ENCODE measurements at regions not wholly inside any gene's neighbourhood (a gene's known extent, or its start where the extent isn't known, plus 50 kb on each side); places are given as distances from the start of the nearest gene placed in this dataset.

DNA sequence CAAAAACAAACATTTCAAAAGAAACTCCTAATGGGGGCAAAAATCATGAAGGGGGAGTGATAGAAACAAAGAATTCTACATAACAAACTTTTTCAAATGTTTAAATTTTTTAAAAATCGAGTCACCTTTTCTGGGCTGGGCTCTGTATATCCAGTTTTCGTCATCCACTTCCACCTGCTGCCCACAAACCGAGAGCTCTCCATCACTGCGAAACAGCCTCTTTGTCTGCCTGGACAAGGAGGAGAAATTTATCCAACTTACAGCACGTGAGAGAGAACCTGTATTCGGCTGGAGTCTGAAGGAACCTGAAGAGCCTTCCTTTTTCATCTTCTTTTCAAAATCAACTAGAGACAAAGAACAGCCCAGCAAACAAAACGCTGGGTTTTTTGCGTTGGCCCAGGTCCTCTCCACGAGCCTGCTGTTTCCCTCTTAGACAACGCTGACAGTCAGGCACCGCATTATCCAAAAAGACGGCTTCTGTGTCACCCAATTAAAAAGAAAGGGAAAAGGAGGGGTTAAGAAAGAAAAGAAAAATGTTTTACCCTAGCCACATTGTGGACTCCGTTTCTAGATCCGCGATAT is 72.4 kb upstream of the NHSL1 start:
- no peak for DNase-seq (ENCODE audit: low spot score in 2 of 2)
- no peak for TF ChIP-seq POLR2AphosphoS5 (IDR thresholded peaks at IDR 0.05)
- no peak for TF ChIP-seq POLR2A (IDR thresholded peaks at IDR 0.05)
- TF ChIP-seq, protein P1, sequence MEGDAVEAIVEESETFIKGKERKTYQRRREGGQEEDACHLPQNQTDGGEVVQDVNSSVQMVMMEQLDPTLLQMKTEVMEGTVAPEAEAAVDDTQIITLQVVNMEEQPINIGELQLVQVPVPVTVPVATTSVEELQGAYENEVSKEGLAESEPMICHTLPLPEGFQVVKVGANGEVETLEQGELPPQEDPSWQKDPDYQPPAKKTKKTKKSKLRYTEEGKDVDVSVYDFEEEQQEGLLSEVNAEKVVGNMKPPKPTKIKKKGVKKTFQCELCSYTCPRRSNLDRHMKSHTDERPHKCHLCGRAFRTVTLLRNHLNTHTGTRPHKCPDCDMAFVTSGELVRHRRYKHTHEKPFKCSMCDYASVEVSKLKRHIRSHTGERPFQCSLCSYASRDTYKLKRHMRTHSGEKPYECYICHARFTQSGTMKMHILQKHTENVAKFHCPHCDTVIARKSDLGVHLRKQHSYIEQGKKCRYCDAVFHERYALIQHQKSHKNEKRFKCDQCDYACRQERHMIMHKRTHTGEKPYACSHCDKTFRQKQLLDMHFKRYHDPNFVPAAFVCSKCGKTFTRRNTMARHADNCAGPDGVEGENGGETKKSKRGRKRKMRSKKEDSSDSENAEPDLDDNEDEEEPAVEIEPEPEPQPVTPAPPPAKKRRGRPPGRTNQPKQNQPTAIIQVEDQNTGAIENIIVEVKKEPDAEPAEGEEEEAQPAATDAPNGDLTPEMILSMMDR (IDR thresholded peaks at IDR 0.05): no peak
- no peak for TF ChIP-seq EP300 (IDR thresholded peaks at IDR 0.05)
- no peaks in the 10 kb centered on the region for H3K27me3 ChIP-seq
- H3K36me3 ChIP-seq: no peaks in the 10 kb centered on the region
- H3K4me3 ChIP-seq: peak overlapping the region; percentile 48
- 33% methylated on average over 15 of the region's 15 CpGs for WGBS
- no peaks in the 10 kb centered on the region for H3K9me3 ChIP-seq
- peaks cover 17% of the 10 kb centered on the region for H3K4me1 ChIP-seq
- H3K27ac ChIP-seq: no peak overlapping the region

DNA sequence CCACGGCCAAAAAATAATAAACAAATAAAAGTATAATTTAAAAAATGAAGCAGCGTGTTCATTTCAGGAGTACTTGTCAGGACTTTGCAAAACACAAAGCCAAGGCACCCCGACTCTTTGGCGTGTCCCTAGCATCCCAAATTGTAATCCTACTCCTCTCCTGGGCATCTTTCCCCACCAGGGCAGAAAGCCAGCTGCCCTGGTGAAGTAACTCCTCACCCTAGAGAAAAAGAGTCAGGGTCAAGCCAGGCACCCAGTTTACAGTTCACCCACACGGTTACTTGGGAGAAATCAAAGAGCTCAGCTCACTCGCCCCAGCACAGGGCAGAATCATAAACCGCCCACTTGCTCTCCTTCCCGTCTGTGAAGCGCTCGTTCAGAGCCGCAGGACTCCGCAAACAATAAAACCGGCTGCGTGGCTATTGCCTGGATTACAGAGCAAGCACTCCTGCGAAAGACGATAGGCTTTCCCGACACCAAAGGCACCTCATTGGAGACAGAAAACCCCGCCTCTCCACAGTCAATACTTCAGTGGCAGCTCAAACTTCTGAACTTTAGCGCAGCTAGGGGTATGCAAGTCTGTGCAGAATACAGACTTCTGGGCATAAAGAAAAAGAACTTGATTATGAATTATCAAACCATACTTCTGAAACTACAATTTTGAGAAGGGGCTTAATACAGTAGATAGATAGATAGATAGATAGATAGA is 73.0 kb upstream of the NHSL1 start:
- DNase-seq (ENCODE audit: low spot score in 2 of 2): no peak
- H3K9me3 ChIP-seq: no peaks in the 10 kb centered on the region
- H3K4me1 ChIP-seq: peaks cover 17% of the 10 kb centered on the region
- no peaks in the 10 kb centered on the region for H3K36me3 ChIP-seq
- peak overlapping the region; percentile 48 for H3K4me3 ChIP-seq
- no peaks in the 10 kb centered on the region for H3K27me3 ChIP-seq
- TF ChIP-seq, protein P1 (IDR thresholded peaks at IDR 0.05): no peak
- no peak for TF ChIP-seq POLR2A (IDR thresholded peaks at IDR 0.05)
- TF ChIP-seq POLR2AphosphoS5 (IDR thresholded peaks at IDR 0.05): no peak
- 4% methylated on average over 19 of the region's 19 CpGs for WGBS
- peak overlapping the region; percentile 72 for H3K27ac ChIP-seq

DNA sequence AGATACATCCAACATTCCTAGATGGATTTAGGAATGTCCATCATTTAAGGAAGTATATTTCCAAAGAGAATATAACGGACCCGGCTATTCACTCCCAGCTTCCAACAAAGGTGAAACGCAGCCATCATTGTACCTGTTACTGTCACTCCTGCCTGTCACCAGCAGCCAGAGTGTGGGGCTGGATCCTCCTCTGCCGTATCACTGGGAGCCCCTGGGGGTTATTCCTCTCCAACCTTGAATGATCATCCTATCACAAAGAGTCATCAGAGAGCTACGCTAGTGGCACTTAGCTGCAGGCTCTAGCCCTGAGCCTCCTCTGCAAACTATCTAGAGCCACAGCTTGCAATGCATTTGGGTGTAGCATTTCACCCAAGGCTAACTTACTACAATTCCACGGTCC is 73.6 kb upstream of the NHSL1 start:
- H3K9me3 ChIP-seq: no peaks in the 10 kb centered on the region
- TF ChIP-seq POLR2AphosphoS5 (IDR thresholded peaks at IDR 0.05) (no peak), POLR2A (IDR thresholded peaks at IDR 0.05) (no peak), EP300 (IDR thresholded peaks at IDR 0.05) (no peak)
- TF ChIP-seq, protein P1 (IDR thresholded peaks at IDR 0.05): no peak
- H3K36me3 ChIP-seq: no peaks in the 10 kb centered on the region
- no peak overlapping the region for H3K27ac ChIP-seq
- WGBS: 67% methylated on average over 5 of the region's 6 CpGs
- no peaks in the 10 kb centered on the region for H3K27me3 ChIP-seq
- peak overlapping the region; percentile 48 for H3K4me3 ChIP-seq
- no peak for DNase-seq (ENCODE audit: low spot score in 2 of 2)
- peaks cover 17% of the 10 kb centered on the region for H3K4me1 ChIP-seq

DNA sequence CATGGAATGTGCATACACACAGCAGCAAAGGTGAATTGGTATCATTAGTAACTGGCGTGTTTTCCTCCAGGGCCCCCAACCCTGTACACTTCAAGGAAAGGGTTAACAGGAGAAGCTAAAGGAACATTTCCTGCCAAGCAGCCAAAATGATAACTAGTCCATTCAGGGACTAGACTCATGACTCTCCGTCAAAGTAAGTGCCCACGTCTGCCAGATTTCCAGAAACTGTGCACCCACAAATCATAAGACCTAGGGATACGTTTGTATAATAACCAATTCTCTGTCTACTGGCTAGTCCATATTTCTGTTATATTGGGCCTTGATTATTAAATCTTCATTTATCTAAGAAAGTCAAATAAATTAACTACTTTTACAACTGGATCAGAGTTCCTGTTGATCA is 76.0 kb upstream of the NHSL1 start:
- TF ChIP-seq POLR2AphosphoS5 (IDR thresholded peaks at IDR 0.05) (no peak), POLR2A (IDR thresholded peaks at IDR 0.05) (no peak), EP300 (IDR thresholded peaks at IDR 0.05) (no peak)
- TF ChIP-seq, protein P1 (IDR thresholded peaks at IDR 0.05): no peak
- H3K4me3 ChIP-seq: no peak overlapping the region
- WGBS: 86% methylated on average over 4 of the region's 4 CpGs

DNA sequence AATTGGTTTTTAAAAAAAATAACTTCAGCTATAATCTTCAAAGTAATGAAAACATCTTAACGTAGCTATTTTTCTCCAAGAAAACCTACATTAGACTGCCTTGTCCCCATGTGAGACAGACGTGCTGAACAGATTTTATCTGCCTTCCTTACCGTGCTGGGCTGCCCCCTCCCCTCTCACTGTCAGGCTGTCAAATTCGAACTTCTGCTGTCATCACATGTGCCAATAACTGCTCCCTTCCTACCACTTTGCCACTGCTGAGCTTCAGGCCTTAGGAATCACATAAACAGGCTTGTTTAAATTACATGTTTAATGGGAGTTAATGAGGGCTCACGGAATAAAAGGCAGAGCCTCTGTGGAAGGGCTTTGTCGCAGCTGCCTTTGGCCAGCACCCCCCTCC is 77.0 kb upstream of the NHSL1 start:
- no peak for TF ChIP-seq POLR2A (IDR thresholded peaks at IDR 0.05)
- TF ChIP-seq, protein P1 (IDR thresholded peaks at IDR 0.05): no peak
- TF ChIP-seq POLR2AphosphoS5 (IDR thresholded peaks at IDR 0.05): no peak
- TF ChIP-seq EP300 (IDR thresholded peaks at IDR 0.05): no peak
- H3K27me3 ChIP-seq: no peaks in the 10 kb centered on the region
- H3K4me3 ChIP-seq: no peak overlapping the region
- H3K27ac ChIP-seq: no peak overlapping the region
- H3K36me3 ChIP-seq: no peaks in the 10 kb centered on the region
- no peaks in the 10 kb centered on the region for H3K9me3 ChIP-seq
- DNase-seq (ENCODE audit: low spot score in 2 of 2): no peak
- WGBS: 81% methylated on average over 6 of the region's 6 CpGs
- H3K4me1 ChIP-seq: peaks cover 15% of the 10 kb centered on the region

More for the DNA sequence above, 76.0 kb upstream of the NHSL1 start:
- Histone ChIP-seq H3K27ac (no peak overlapping the region), H3K9me3 (no peaks in the 10 kb centered on the region), H3K36me3 (no peaks in the 10 kb centered on the region), H3K27me3 (no peaks in the 10 kb centered on the region), H3K4me1 (peaks cover 17% of the 10 kb centered on the region)
- no peak for DNase-seq (ENCODE audit: low spot score in 2 of 2)

All from suprapubic skin (tissue), 4 donors.